UCSD-AML1 (cell line): ENCODE measurements at regions not wholly inside any gene's neighbourhood (a gene's known extent, or its start where the extent isn't known, plus 50 kb on each side); places are given as distances from the start of the nearest gene placed in this dataset.

Experiments
- DNase-seq: peaks from one replicate; lab custom pipeline; 2025; ENCODE audit not compliant: unreplicated experiment; lab: John Stamatoyannopoulos, UW

GRCh38 chr3:113051787-113052186, 61.0 kb downstream of the GTPBP8 start:
- no peak for DNase-seq

GRCh38 chr3:113053169-113053568, 62.4 kb downstream of the GTPBP8 start:
- DNase-seq: no peak

- DNase-seq: no peak
Measured at GRCh38 chr3:113054552-113054951, 63.8 kb downstream of the GTPBP8 start.

- DNase-seq: no peak
Measured at GRCh38 chr3:113055201-113055600, 64.4 kb downstream of the GTPBP8 start.

GRCh38 chr3:113055961-113056360, 65.2 kb downstream of the GTPBP8 start:
- no peak for DNase-seq

- no peak for DNase-seq
Measured at GRCh38 chr3:113057117-113057516, 66.3 kb downstream of the GTPBP8 start.

- DNase-seq: no peak
Measured at GRCh38 chr3:113058188-113058587, 67.4 kb downstream of the GTPBP8 start.

GRCh38 chr3:113062705-113063104, 71.9 kb downstream of the GTPBP8 start:
- no peak for DNase-seq

- DNase-seq: no peak
Measured at GRCh38 chr3:113063126-113063894, 72.5 kb downstream of the GTPBP8 start.

GRCh38 chr3:113064183-113064582, 73.4 kb downstream of the GTPBP8 start:
- no peak for DNase-seq

- no peak for DNase-seq
Measured at GRCh38 chr3:113065336-113065735, 74.6 kb downstream of the GTPBP8 start.

- no peak for DNase-seq
Measured at GRCh38 chr3:113070072-113070640, 79.4 kb downstream of the GTPBP8 start.

GRCh38 chr3:113070681-113071113, 79.9 kb downstream of the GTPBP8 start:
- no peak for DNase-seq

GRCh38 chr3:113075588-113075987, 84.8 kb downstream of the GTPBP8 start:
- DNase-seq: no peak

- no peak for DNase-seq
Measured at GRCh38 chr3:113079218-113079961, 88.6 kb downstream of the GTPBP8 start.

GRCh38 chr3:113084777-113085176, 94.0 kb downstream of the GTPBP8 start:
- DNase-seq: no peak

- no peak for DNase-seq
Measured at GRCh38 chr3:113086560-113087461, 96.0 kb downstream of the GTPBP8 start.

GRCh38 chr3:113088616-113089015, 97.8 kb downstream of the GTPBP8 start:
- DNase-seq: no peak

GRCh38 chr3:113091417-113091816, 100.6 kb downstream of the GTPBP8 start:
- DNase-seq: no peak

GRCh38 chr3:113092746-113093145, 102.0 kb downstream of the GTPBP8 start:
- DNase-seq: no peak
